ENCODE measurements at regions not wholly inside any gene's neighbourhood (a gene's known extent, or its start where the extent isn't known, plus 50 kb on each side); places are given as distances from the start of the nearest gene placed in this dataset.

DNA sequence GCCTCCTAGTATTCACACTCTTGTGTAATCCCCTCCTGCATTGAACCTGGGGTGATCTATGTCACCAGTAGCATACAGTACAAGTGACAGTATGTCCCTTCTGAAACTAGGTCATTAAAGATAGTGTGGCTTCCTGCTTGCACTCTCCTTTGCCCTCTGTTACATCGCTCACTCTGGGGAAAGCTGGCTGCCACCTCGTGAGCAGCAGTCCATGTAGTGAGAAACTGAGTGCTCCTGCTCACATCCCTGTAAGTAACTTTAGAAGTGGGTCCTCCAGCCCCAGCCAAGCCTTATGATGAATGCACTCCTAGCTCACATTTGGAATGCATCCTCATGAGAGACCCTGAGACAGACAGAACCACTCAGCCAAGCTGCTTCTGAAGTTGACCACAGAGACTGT is 89.8 kb upstream of the TNIP3 start:
- TF ChIP-seq, protein P1, sequence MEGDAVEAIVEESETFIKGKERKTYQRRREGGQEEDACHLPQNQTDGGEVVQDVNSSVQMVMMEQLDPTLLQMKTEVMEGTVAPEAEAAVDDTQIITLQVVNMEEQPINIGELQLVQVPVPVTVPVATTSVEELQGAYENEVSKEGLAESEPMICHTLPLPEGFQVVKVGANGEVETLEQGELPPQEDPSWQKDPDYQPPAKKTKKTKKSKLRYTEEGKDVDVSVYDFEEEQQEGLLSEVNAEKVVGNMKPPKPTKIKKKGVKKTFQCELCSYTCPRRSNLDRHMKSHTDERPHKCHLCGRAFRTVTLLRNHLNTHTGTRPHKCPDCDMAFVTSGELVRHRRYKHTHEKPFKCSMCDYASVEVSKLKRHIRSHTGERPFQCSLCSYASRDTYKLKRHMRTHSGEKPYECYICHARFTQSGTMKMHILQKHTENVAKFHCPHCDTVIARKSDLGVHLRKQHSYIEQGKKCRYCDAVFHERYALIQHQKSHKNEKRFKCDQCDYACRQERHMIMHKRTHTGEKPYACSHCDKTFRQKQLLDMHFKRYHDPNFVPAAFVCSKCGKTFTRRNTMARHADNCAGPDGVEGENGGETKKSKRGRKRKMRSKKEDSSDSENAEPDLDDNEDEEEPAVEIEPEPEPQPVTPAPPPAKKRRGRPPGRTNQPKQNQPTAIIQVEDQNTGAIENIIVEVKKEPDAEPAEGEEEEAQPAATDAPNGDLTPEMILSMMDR (IDR thresholded peaks at IDR 0.05; ENCODE audit: low read length), result no peak
- TF ChIP-seq EZH2 (IDR thresholded peaks at IDR 0.05; ENCODE audit: borderline replicate concordance, low read length), result no peak
